ENCODE measurements at regions not wholly inside any gene's neighbourhood (a gene's known extent, or its start where the extent isn't known, plus 50 kb on each side); places are given as distances from the start of the nearest gene placed in this dataset.

DNA sequence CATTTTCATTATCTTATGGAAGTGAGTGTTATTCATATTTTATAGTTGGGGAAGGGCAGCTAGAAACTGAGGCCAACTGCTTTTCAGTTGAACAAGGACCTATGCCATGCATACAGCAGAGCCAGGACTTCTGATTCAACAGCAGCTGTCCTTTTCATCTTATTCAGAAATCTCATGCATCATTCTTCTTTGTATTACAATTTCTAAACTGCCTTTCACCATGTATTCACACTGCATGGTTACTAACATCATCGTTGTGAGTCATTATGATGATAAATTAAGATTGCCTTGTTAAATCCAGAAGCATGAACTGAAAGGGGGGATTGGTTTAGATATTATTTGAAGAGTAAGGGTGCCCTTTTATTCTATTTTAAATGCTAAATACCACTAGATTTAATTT lies 1470.1 kb upstream of the GOT2 start:
- Histone ChIP-seq H3K79me2 (ENCODE audit: control insufficient read depth, insufficient read depth, low read length) (no peaks in the 10 kb centered on the region), H3K36me3 (ENCODE audit: control insufficient read depth, insufficient read depth, low read length) (no peaks in the 10 kb centered on the region), H3K9me3 (replicated peaks; ENCODE audit: control insufficient read depth, insufficient read depth, low read depth, low read length) (no peaks in the 10 kb centered on the region), H3K9ac (ENCODE audit: insufficient read depth in 1 of 2, low read depth in 2 of 2, low read length in 2 of 2) (no peak overlapping the region), H3K9me1 (ENCODE audit: control insufficient read depth, insufficient read depth, low read length) (no peaks in the 10 kb centered on the region), H4K20me1 (replicated peaks; ENCODE audit: control insufficient read depth, insufficient read depth, low read length) (no peaks in the 10 kb centered on the region), H2AFZ (ENCODE audit: low read depth, low read length) (no peak overlapping the region), H3K4me3 (no peak overlapping the region), H3K27me3 (ENCODE audit: control insufficient read depth in 2 of 2, insufficient read depth in 2 of 2, low read length in 2 of 2) (no peaks in the 10 kb centered on the region), H3K4me2 (ENCODE audit: insufficient read depth, low read length) (no peak overlapping the region), H3K4me1 (replicated peaks in 1 of 2; ENCODE audit: control insufficient read depth in 2 of 2, insufficient read depth in 2 of 2, low read length in 2 of 2) (no peaks in the 10 kb centered on the region), H3K27ac (ENCODE audit: extremely low read depth, low read depth, low read length) (no peak overlapping the region)
- ATAC-seq: no peak
- ChIA-PET POLR2A (no interaction called here), CTCF (ENCODE audit: low intra/inter-chr PET ratio) (no interaction called here)
- FAIRE-seq: no peak
- DNase-seq (ENCODE audit: extremely low read depth in 1 of 4, low spot score in 3 of 4): no peak
- in situ Hi-C loops (cut with MboI): no loop called here
- BruUV-seq (replicated peaks): no TSS peak
- intact Hi-C loops (cut with micrococcal nuclease): no loop called here
- WGBS (ENCODE audit: insufficient coverage, low coverage, missing lambda C conversion rate): 6% methylated on average over 1 of the region's 1 CpG
- no peak for TF ChIP-seq PHF8 (IDR thresholded peaks at IDR 0.05; ENCODE audit: borderline replicate concordance, low read length)
- no peak for TF ChIP-seq ZNF124 (CRISPR knock-in tag; IDR thresholded peaks at IDR 0.05)
- no peak for TF ChIP-seq SIRT6 (IDR thresholded peaks at IDR 0.05; ENCODE audit: low read depth, low read length)
- TF ChIP-seq RBM39 (optimal IDR thresholded peaks at IDR 0.05; ENCODE audit: low read depth, low read length): no peak
- no peak for TF ChIP-seq CBX3 (IDR thresholded peaks at IDR 0.05; ENCODE audit: borderline replicate concordance in 1 of 2, low read length in 2 of 2)
- TF ChIP-seq BACH1 (tag; IDR thresholded peaks at IDR 0.05): no peak
- no peak for TF ChIP-seq CEBPG (CRISPR knock-in tag; IDR thresholded peaks at IDR 0.05)
- no peak for TF ChIP-seq CEBPG (tag; conservative IDR thresholded peaks at IDR 0.05 in 1 of 2, IDR thresholded peaks at IDR 0.05 in 1 of 2)
- TF ChIP-seq ZSCAN32 (CRISPR knock-in tag; IDR thresholded peaks at IDR 0.05): no peak
- TF ChIP-seq, protein P1, sequence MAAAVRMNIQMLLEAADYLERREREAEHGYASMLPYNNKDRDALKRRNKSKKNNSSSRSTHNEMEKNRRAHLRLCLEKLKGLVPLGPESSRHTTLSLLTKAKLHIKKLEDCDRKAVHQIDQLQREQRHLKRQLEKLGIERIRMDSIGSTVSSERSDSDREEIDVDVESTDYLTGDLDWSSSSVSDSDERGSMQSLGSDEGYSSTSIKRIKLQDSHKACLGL (CRISPR knock-in tag; IDR thresholded peaks at IDR 0.05; ENCODE audit: borderline replicate concordance, poor library complexity, severe bottlenecking): no peak
- TF ChIP-seq RBFOX2 (IDR thresholded peaks at IDR 0.05; ENCODE audit: low read depth, low read length): no peak
- TF ChIP-seq ZNF778 (CRISPR knock-in tag; IDR thresholded peaks at IDR 0.05): no peak
- no peak for TF ChIP-seq ZC3H11A (IDR thresholded peaks at IDR 0.05; ENCODE audit: low read depth, low read length)
- TF ChIP-seq, protein P2, sequence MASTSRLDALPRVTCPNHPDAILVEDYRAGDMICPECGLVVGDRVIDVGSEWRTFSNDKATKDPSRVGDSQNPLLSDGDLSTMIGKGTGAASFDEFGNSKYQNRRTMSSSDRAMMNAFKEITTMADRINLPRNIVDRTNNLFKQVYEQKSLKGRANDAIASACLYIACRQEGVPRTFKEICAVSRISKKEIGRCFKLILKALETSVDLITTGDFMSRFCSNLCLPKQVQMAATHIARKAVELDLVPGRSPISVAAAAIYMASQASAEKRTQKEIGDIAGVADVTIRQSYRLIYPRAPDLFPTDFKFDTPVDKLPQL (IDR thresholded peaks at IDR 0.05; ENCODE audit: extremely low read depth, insufficient read length): no peak
- no peak for TF ChIP-seq SAP30 (IDR thresholded peaks at IDR 0.05; ENCODE audit: borderline replicate concordance, insufficient read depth, low read depth, low read length, poor library complexity, severe bottlenecking)
- TF ChIP-seq ZFX (CRISPR knock-in tag; IDR thresholded peaks at IDR 0.05): no peak
